GM10248 (cell line): ENCODE measurements at regions not wholly inside any gene's neighbourhood (a gene's known extent, or its start where the extent isn't known, plus 50 kb on each side); places are given as distances from the start of the nearest gene placed in this dataset.

Experiments used
- CTCF ChIA-PET: fragments of 300-600 bp; sonication (Branson Sonifier 250); formaldehyde crosslinking; extraction: SDS; loops from one replicate; lab custom pipeline; 2021; ENCODE audit warnings: antibody characterized with exemption; lab: Yijun Ruan, JAX
- POLR2A ChIA-PET: fragments of 350-650 bp; sonication (Branson Sonifier 250); formaldehyde crosslinking; extraction: SDS; loops from one replicate; lab custom pipeline; 2020; ENCODE audit warnings: antibody characterized with exemption; lab: Yijun Ruan, JAX
- DNase-seq: peaks from one replicate; pipeline ENCODE4 v3.0.0; 2012; ENCODE audit errors: extremely low spot score
- TF ChIP-seq, protein P1 (sequence below): IDR thresholded peaks from 2 replicates; pipeline ENCODE4 v1.5.1; 2012; ENCODE audit warnings: mild to moderate bottlenecking, low read depth; ENCODE audit errors: extremely low read depth, missing control alignments, control extremely low read depth

DNA sequence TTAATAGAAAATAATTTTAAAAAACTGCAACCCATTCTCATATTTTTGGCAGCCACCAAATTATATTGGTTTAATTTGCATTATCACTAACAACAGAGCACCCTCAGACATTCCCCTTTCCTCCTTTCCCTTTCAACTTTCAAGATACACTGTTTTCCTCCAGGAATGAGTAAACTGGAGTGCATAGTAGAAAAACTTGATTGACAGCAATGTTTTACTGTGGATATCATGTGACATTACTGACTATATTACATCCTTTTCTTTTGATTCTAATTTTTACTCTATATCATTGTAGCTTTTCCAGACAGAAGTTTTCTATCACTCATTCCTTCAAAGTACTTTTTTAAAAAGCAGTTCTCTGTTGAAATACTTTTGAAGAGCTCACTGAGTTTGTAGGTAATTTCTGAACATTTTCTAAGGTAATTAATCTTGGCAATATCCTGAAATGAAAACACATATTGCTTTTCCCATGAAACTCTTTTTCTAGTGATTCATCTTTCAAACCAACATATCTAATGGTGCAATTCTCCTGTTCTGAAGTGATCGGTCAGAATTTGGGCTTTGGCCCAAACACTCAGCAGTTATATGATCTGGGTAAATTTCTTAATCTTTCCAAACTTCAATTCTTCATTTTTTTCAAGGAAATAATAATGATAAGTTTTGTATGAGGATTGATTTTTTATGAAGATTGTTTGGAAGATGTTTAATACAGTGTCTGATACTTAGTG is 920.4 kb upstream of the EPHA5 start:
- POLR2A ChIA-PET = no interaction called here
- CTCF ChIA-PET = no interaction called here
- TF ChIP-seq, protein P1, sequence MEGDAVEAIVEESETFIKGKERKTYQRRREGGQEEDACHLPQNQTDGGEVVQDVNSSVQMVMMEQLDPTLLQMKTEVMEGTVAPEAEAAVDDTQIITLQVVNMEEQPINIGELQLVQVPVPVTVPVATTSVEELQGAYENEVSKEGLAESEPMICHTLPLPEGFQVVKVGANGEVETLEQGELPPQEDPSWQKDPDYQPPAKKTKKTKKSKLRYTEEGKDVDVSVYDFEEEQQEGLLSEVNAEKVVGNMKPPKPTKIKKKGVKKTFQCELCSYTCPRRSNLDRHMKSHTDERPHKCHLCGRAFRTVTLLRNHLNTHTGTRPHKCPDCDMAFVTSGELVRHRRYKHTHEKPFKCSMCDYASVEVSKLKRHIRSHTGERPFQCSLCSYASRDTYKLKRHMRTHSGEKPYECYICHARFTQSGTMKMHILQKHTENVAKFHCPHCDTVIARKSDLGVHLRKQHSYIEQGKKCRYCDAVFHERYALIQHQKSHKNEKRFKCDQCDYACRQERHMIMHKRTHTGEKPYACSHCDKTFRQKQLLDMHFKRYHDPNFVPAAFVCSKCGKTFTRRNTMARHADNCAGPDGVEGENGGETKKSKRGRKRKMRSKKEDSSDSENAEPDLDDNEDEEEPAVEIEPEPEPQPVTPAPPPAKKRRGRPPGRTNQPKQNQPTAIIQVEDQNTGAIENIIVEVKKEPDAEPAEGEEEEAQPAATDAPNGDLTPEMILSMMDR = no peak
- no peak for DNase-seq

DNA sequence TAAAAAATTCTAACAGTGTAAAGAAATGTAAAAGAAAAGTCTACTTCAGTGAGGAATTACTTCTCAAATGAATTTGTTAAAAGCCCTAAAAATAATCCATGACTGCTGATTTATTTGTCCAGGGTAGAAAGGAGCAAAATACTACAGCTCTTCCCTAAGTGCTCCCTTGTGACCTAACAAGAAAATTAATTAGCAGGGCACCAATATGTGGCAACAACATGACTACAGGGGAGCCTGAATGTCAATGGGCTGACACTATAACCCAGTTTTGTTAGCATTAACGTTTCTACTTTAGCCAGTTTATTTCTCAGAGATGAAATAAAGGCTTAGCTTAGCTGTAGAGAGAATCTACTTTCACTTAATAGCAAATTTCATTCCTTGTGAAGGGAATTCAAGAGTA is 918.9 kb upstream of the EPHA5 start:
- ChIA-PET POLR2A (no interaction called here), CTCF (interaction anchor here (1.5 kb wide), 1 partner anchor 15 kb away, joined by 4 read pairs; no protein-coding TSS in a partner anchor)
- no peak for DNase-seq
- TF ChIP-seq, protein P1 = no peak

DNA sequence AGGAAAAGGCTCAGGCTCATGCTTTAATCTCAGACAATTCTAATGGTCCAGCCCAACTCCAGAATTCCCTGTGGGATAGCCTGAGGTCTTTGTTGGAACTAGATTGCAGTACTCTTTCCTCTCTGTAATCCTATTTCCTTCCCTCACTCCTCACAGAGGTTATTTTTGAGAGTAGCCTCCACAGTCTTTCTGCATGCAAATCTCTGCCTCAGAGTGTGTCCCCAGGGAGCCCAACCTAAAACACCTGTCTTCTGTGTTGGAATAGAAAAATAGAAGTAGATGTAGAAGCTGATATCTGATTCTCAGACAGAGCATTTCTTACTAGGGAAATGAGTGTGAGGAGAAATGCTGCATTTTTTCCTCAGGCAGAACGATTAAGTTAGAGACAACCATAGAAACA is 915.5 kb upstream of the EPHA5 start:
- DNase-seq = no peak
- POLR2A ChIA-PET = no interaction called here
- TF ChIP-seq, protein P1 = no peak
- CTCF ChIA-PET = no interaction called here

DNA sequence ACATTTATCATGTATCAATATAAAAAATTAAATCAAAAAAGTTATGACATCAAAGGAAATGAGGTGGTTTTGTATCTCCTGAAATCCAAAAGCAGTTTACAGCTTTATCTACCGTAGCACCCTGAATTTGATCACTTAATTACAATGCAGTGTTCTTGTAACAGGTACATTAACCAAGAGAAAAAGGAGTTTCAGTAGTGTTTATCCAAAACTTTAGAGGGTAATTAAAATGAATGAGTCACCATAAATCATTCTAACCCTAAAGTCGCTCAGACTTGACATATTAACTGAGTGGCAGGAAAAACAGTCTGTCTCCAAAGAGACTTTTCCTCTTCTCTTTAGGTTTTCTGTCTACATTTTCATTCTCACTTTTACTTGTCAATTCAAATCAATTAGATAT is 907.6 kb upstream of the EPHA5 start:
- TF ChIP-seq, protein P1 = no peak
- ChIA-PET CTCF (no interaction called here), POLR2A (no interaction called here)
- DNase-seq = no peak

DNA sequence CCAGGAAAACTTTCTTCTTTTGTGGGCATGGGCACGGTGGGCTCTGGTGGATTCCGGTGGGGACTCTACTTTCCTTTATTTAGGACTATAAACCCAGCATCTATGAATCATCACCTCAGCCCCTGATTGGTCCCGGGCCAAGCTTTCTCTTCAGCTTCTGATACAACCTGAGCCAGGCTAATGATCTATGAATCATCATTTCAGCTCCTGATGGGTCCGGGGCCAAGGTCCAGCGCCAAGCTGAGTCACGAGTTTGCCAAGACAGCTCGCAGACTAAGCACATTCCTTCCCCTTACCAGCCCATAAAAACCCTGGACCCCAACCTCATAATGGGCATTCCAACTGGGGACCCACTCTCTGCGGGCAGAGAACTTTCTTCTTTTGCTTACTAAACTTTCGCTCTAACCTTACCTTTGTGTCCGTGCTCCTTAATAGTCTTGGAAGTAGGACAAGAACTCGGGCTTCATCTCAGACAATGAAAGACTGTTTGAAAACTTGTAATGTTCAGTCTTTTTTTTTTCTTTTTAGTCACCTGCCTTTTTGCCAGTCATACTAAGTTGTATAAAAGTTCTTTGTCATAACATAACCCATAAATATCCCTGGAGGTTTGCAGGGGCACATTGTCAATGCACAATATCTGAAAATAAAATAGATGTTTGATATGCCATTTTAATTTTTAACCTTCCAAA is 904.9 kb upstream of the EPHA5 start:
- no peak for DNase-seq
- CTCF ChIA-PET = interaction anchor here (1.2 kb wide), 1 partner anchor 13 kb away, joined by 4 read pairs; no protein-coding TSS in a partner anchor
- TF ChIP-seq, protein P1 = no peak
- POLR2A ChIA-PET = no interaction called here

DNA sequence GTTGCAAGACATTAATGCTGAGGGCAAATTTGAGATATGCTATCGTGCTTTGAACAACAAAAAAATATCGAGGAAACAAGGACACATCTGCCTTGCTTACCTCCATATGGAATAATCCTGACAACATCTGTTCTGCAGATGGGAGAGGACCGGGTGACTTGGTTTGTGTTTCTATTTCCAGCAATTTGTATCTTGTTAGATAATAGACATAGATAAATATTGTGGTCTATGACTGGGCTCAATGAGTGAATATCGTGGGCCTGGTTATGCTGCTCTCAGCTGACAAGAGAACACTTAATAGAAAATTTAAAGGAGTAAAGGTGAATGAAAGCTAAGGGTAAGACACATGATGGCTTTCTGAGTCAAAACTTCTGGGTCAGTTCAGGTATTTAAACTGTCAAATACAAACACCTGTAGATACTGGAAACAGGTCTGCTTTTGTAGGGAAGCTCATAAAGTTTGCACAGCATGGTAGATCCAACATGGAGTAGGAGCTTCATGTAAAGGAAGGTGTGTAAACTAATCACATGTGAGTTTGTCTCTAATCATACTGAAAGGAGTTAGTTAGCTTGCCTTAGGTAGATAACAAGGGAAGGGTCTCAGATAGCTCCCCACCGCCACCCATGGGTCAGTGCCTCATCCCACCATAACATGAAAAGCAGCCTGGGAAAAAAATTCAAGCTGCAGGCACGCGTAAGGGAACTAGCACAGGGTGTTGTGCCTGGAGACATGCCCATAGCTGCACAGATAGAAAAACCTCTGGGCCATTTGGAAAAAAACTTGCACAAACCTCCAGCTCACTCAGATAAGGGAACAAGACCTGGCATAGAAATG is 904.1 kb upstream of the EPHA5 start:
- ChIA-PET CTCF (interaction anchor here (1.2 kb wide), 1 partner anchor 14 kb away, joined by 4 read pairs; no protein-coding TSS in a partner anchor), POLR2A (no interaction called here)
- no peak for DNase-seq
- TF ChIP-seq, protein P1 = no peak
